HG03432 (cell line): ENCODE measurements at regions not wholly inside any gene's neighbourhood (a gene's known extent, or its start where the extent isn't known, plus 50 kb on each side); places are given as distances from the start of the nearest gene placed in this dataset.
A peak's percentile ranks its signal among the peaks of the same experiment; 100 is the strongest.

Experiments
- ATAC-seq: cut with Tn5 transposase; IDR thresholded peaks from one replicate; pipeline ENCODE4 v1.9.1; 2021; ENCODE audit warnings: mild to moderate bottlenecking, moderate library complexity; ENCODE audit not compliant: unreplicated experiment

DNA sequence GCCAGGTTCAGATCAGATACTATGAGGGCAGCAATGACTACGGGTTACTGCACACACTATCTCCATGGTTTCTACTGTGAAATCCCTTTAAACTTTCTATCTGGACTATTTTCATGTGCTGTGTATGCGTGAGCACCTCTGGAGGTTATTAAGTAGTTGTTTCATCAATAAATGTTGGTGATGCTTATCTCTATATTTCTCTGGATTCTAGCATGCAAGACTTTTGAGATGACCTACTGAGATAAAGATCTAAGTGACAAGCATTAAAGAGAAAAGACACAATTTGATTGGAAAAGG is 194.0 kb downstream of the NRIP1 start:
- ATAC-seq: peak; percentile 27

DNA sequence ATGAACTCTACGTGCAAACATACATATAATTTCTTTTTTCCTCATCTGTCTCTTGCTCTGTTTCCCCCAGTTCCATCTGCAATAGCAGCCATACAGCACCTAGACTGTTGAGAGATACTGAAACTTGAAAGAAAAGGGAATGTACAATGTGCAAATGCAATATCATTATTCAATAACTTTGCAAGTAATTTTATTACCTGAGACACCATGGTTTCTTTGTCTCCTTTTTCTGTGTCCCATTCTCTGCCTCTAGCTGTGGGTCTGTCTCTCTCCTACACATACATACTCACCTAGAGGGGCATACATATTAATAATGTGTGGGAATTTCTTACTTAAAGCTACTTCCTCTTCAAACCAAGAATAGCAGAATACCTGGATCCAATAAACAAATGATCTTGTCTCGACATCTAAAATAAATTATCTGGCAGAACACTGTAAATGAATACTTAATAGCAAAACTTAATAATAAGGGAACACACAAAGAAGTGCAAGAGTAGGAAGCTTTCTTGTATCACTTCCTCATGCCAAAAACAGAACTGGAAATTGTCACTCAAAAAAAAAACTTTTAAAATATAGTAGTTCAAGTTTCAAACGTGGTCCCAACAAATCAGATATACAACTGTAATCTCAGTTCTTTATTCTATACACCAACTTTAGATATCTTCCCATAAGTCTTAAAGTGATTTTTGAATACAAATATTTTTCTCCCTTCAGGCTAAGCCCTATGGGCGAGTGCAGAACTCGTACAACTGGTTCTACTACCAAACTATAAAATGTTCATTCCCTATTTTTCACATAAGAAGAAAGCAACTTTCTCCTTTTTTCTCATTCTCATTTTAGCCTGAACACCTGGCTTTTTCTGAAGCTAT is 194.6 kb downstream of the NRIP1 start:
- peak; percentile 59 for ATAC-seq

DNA sequence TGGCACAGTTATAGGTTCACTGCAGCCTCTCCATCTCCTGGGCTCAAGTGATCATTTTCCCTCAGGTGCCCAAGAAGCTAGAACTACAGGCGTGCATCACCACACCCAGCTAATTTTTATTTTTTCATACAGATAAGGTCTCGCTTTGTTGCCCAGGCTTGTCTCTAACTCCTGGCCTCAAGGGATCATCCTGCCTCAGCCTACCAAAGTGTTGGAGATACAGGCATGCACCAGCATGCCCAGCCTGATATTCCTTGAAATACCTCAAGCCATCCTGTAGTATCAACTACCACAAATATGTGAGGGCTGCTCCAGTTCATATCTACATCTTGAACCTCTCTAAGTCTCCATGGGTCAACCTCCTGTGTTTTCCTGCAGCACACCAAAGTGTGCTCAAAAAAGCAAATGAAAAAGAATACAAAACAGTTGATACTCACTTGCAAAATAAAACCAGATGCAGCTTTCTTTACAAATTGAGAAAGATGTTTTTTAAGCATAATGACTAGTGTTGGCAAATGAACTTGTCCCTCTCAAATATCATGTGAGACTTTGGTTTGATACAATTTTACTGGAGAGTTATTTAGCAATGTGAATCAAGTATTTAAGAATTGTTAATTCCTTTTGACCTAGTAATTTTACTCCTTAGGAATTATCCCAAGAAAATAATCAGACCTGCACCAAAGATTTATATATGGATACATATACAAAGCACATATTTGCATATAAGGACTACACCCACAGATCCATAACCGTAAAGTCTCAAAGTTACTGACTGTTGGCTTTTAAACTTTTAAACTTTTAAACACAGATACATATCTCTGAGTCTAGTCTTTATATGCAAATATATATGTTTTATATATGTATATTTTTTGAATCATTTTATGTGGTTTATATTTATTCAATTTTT is 197.7 kb downstream of the NRIP1 start:
- no peak for ATAC-seq

DNA sequence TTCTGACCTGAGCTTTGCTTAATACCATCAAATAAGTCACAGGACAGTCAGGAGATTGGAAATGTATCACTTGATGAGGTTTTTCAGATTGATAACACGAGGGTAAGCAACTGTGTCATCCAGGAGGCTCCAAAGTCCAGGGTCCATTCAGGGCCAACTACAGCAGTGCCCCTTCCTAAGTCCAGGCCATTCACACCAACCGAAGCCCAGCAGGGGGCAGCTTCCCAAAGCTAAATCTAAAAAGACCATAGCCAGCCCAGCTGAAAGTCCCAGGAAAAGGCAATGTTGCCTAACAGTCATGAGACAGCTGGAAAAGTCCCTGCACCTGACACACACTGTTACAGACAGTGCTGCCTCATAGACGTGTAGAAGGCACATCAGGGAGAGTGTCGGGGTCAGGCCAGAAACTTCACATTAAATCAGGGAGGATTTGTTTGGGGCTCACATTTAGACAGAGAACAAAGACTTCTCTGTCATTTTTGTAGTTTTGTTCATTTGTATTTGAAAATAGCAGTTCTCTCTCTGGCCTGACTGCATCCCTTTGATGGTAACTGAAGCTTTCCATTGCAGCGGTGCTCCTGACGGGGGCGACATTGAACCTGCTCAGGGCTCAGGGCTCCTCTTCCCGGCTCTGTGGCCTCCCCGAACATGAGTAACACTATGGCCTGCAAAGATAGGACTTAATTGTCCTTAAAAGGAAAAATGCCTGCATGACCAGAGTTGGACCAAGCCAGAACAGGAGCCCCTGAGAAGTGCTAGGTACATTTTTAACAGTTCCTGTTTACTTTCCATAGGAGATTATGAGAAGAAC is 200.4 kb downstream of the NRIP1 start:
- ATAC-seq: peak; percentile 87

DNA sequence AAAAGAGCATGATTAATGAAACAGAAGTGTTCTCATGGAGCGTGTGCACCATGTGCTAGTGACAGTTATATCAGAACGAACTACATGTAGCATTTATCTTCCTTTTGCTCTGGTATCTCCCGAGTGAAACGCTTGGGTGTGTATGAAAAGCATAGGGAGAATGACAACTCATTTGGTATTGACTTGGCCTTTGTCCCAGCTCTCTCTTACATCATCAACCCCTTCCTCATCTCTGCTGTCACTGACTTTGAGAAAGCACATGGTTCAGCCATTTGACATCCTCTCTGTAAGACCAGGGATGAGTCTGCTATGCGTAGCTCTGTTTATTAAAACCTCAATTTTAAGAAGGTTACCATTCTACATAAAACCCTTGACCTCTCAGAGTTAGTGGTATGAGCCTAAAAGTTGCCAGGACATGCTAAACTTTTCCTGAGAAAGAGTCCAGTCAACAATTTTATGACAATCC is 201.0 kb downstream of the NRIP1 start:
- no peak for ATAC-seq

DNA sequence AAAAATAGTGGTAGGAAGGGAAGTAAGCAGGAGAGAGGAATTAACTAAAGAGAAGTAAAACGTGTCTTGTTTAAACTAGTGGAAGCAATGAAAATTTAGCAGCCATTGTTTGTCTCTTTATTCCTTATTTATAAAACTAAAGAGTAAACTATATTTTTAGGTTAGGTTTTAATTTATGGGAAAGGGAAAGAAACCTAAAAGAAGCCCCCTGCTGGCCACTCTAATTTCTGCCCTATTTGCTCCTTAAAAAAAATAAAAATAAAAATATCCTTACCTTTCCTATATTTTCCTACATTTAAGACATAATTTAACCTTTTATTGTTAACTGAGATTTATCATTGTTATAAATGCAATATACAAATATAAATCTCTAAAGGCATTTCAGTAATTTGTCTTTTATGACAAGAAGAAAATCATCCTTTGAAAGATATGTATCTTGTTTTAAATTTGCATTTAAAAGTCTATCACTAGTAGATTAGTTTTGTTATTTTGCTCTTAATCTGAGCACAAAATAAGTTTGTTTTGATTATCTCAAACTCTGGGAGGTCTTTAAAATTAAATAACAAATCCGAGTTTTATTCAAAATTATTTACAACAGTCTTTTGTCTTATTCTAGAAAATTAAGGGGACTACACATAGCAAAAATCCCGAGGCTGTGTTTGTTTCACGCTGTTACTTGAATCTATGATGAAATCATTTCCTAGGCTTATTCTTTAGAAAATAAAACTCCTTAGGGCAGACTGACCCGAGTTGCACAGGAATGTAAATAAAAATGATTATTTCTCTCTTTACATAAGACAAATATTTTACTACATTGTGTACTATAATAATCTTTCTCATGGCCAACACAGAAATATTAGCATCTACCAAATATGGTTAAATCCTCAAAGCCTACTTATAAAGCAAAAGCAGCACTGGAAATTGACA is 201.7 kb downstream of the NRIP1 start:
- ATAC-seq: no peak

DNA sequence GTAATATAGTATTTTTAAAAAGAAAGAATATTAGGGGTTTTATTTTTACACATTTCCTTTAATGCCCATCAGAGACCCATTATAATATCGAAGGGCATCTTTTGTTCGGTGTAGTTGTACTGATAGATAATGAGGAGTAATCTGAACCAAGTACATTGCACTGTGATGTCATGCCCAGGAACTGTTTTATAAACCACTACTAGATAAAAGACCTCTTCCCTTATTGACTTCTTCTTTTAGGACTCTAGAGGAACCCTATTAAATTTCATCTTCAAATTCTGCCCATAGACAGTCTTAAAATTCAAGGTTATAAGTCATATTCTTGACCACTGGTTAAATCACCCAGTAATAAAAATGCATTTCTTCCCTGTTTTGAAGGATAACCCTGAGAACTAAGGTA is 206.5 kb downstream of the NRIP1 start:
- no peak for ATAC-seq

DNA sequence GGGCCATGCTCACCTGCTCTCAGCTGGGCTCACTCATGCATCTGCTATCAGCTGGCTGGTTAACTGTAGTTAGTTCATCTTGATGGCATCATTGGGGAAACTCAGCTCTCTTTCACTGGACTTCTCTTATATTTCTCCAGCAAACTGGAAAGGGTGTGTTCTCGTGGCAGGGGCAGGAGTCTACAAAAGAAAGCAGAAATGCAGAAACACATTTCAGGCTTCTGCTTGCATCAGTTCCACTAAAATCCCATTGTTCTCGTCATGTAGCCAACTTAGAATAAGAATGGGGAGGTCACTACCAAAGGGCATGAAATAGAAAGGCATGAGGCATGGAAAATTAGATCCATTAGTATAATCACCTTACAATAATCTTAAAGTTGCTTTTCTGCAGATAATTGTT is 207.3 kb downstream of the NRIP1 start:
- ATAC-seq: no peak

DNA sequence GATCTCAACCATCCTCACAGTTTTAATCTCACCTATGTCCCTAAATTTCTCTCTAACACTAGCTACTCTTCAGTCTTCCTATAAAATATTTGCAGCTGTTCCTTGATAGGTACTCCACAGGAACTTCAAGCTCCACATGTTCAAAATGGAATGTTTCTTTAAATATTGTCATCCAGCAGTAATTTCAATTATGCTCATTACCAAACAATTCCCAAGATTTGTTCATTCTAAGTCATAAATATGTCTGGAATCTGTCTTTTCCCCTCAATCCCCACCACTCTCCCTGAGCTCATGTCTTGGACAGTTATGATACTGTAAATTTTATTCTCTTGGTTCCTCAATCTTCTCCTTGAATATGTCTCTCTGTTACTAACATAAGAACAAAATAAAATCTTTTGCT is 214.4 kb downstream of the NRIP1 start:
- no peak for ATAC-seq

DNA sequence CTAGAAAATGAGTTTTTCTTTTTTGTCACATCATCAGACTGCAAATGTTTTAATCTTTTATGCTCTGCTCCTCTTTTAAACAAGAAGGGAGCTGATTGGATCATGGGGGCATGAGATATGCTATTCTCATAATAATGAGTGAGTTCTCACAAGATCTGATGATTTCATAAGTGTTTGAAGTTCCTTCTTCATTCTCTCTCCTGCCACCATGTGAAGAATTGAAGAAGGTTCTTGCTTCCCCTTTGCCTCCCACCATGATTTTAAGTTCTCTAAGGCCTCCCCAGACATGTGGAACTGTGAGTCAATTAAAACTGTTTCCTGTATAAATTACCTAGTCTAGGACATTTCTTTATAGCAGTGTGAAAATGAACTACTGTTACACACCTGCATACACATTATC is 218.2 kb downstream of the NRIP1 start:
- ATAC-seq: no peak

DNA sequence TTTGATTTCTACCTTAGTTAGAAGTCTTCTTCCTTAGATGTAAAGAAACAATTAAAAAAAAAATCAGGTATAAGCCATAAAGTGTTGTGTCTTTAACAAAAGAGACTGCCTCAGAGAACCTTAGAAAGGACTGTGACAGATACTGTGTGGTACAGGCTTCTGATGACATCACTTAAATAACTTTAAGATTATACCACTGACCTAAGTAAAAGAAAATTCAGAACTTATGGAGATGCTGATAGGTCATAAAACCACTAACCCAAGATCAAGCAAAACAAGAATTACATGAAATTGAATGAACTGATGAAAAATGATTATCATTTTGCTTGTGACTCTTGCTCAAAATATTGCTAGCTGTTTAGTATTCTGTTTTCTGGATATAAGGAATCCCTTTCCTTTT is 220.8 kb downstream of the NRIP1 start:
- no peak for ATAC-seq

DNA sequence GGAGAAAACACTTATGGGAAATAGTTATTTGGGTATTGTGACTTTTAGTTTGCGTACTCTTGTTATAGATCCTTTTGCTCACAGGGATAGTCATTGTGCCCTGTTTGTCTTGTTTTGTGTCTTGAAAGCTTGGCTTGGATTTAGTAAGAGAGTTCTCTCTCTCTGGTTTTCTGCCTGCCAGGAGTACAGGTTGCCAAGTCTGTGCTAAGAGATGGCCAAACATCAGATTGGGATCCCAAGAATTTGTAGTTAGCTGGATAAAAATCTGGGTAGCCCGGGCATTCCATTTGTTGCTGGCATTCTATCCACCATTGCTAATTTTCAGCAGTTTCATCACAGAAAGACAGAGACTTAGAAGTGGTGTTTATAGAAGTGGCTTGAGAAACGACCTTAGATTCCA is 222.2 kb downstream of the NRIP1 start:
- no peak for ATAC-seq

DNA sequence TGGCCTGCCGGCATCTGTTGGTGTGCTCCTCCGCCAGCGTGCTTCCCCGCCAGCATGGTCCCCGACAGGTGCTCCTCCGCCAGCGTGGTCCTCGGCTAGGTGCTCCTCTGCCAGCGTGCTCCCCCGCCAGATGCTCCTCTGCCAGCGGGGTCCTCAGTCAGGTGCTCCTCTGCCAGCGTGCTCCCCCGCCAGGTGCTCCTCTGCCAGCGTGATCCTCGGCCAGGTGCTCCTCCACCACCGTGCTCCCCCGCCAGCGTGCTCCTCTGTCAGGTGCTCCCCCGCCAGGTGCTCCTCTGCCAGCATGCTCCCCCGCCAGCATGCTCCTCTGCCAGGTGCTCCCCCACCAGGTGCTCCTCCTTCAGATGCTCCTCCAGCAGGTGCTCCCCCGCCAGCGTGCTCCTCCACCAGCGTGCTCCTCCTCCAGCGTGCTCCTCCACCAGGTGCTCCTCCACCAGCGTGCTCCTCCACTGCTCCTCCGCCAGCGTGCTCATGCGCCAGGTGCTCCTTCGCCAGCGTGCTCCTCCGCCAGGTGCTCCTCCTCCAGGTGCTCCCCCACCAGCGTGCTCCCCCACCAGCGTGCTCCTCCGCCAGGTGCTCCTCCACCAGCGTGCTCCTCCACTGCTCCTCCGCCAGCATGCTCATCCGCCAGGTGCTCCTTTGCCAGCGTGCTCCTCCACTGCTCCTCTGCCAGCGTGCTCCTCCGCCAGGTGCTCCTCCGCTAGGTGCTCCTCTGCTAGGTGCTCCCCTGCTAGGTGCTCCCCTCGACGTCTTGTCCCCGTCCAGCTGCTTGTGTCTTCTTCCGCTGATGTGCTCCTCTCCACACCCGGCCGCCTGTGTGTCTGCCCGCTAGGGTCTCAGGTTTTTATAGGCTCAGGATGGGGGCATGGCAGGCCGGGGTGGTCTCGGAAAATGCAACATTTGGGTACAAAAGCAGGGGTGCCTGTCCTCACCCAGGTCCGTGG is 223.0 kb downstream of the NRIP1 start:
- ATAC-seq: no peak

DNA sequence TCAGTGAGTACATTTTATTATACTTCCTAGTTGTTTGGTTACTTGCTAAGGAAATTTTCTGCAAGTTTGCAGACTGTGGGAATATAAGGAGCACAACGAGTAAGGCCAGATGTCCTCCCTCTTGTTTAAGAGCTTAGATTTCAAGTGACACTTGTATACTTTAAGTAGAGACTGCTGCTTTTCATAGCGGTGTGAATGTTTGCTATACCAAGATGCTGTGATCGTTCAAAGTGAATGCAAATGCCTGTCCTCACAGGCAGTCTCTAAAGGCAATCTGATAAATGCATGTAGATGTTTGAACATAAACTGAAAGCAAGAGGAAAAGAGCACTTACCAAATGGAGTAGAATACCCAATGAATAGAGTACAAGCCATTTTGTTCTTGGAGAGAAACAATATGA is 226.4 kb downstream of the NRIP1 start:
- no peak for ATAC-seq

DNA sequence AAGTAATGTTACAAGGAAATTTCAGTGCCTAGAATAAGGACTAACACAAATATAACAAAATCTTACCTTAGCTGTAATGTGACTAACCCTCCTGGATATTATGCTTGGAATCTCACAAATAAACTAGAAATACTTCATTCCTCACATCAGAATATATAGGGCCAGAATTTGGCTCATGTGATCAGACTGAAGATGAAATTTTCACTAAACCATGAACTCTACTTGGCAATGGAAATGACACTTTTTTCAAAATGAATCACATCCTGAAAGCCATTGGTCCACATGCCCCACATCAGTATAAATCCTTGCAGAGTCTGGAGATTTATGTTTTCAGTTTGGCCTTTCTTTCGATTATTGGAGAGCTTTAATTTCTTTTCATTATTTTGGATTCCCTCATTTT is 227.8 kb downstream of the NRIP1 start:
- no peak for ATAC-seq

DNA sequence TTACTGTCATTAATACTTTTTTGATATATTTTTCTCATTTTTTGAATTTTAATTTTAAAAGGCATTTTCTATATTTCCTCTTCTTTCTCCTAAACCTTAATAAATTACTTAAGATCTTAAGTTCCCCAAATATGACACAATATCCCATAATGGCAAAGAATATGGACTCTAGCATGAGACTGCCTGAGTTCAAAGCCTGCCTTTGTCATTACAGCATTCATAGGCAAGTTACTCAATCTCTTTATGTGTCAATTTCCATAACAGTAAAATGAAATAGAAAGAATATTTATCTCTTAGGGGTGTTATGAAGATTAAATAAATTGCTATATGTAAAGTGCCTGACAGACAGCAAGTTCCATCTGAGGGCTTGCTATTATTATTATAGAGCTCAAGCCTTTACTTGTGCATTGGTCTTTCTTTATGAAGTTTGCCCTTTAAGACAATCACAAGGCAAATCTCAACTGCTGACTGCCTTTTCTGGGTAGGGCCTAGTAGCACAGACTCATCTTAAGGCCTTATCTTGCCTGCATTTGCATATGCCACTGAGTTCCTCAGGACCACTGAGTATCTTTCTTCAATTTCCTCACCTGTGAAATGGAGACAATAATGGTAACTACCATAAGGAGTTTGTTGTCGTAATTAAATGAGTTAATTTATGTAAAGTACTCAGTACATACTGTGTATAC is 231.0 kb downstream of the NRIP1 start:
- no peak for ATAC-seq

DNA sequence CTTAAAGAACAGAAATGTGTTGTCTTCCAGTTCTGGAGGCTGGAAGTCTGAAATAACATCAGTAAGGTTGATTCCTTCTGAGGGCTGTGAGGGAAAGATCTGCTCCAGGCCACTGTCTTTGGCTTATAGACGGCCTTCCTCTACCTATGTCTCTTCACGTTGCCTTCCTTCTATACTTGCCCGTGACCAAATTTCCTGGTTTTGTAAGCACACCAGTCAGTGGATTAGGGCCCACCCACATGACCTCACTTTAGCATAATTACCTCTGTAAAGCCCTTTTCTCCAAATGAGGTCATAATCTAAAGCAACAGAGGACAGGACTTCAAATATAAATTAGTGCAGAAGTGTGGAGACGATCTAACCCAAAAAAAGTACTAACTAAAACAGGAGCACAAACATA is 231.6 kb downstream of the NRIP1 start:
- no peak for ATAC-seq

DNA sequence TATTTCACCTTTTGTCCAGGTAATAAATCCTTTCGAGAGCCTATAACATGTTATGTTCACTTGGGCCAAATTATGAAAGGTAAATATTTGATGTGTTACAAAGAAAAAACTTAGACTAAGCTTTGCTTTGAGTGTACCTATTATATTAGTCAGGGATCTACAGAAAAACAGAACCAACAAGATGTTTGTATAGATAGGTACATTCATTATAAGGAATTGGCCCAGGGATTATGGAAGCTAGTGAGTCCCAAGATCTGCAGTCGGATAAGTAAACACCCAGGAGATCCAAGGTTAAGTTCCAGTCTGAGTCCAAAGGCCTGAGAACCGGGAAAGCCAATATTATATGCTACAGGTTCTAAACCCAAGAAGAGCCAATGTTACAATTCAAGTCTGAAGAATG is 234.5 kb downstream of the NRIP1 start:
- no peak for ATAC-seq

DNA sequence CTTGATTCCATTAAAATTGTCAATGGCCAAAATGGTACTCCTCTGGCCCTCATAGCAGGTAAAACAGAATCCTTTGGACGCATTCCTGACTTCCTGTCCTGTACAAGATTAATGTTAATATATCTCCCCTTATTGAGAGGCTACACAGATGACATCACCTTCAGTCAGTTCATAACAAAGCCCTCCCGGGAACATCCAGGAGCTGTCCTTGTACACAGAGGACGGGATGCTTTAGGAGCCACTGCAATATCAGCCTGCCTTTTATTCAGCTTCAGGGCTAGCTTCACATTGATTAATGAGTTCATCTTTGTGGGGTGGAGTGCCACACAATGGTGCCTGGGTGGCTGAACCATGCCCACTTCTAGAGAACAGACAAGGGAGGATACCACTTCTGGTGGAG is 235.1 kb downstream of the NRIP1 start:
- no peak for ATAC-seq
